ENCODE measurements at regions not wholly inside any gene's neighbourhood (a gene's known extent, or its start where the extent isn't known, plus 50 kb on each side); places are given as distances from the start of the nearest gene placed in this dataset.
"Not testable (repeated sequence)": the region's sequence is repeated elsewhere in the genome, so short reads cannot be mapped to it uniquely, and the experiment has no call there.

GRCh38 chr11:79506734-79507344 lies 66.0 kb upstream of the TENM4 start:
- TF ChIP-seq, protein P1, sequence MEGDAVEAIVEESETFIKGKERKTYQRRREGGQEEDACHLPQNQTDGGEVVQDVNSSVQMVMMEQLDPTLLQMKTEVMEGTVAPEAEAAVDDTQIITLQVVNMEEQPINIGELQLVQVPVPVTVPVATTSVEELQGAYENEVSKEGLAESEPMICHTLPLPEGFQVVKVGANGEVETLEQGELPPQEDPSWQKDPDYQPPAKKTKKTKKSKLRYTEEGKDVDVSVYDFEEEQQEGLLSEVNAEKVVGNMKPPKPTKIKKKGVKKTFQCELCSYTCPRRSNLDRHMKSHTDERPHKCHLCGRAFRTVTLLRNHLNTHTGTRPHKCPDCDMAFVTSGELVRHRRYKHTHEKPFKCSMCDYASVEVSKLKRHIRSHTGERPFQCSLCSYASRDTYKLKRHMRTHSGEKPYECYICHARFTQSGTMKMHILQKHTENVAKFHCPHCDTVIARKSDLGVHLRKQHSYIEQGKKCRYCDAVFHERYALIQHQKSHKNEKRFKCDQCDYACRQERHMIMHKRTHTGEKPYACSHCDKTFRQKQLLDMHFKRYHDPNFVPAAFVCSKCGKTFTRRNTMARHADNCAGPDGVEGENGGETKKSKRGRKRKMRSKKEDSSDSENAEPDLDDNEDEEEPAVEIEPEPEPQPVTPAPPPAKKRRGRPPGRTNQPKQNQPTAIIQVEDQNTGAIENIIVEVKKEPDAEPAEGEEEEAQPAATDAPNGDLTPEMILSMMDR (IDR thresholded peaks at IDR 0.05; ENCODE audit: low read depth, low read length, missing control alignments): no peak
- H3K36me3 ChIP-seq (replicated peaks): no peaks in the 10 kb centered on the region
- no peaks in the 10 kb centered on the region for H3K27me3 ChIP-seq (replicated peaks)
- no peak overlapping the region for H3K4me3 ChIP-seq (ENCODE audit: low read depth, low read length)
- H3K27ac ChIP-seq: no peak overlapping the region
- in situ Hi-C loops (cut with HindIII; ENCODE audit: low pct_ligation_motif_present, low sequenced_read_pairs): no loop called here
- no peak for DNase-seq

GRCh38 chr11:79506124-79506523 lies 65.3 kb upstream of the TENM4 start:
- in situ Hi-C loops (cut with HindIII; ENCODE audit: low pct_ligation_motif_present, low sequenced_read_pairs): no loop called here
- Histone ChIP-seq H3K27me3 (replicated peaks) (no peaks in the 10 kb centered on the region), H3K36me3 (replicated peaks) (no peaks in the 10 kb centered on the region), H3K27ac (no peak overlapping the region), H3K4me3 (ENCODE audit: low read depth, low read length) (no peak overlapping the region)
- no peak for DNase-seq
- TF ChIP-seq, protein P1 (IDR thresholded peaks at IDR 0.05; ENCODE audit: low read depth, low read length, missing control alignments): no peak

- no peak overlapping the region for H3K27ac ChIP-seq
- no peak overlapping the region for H3K4me3 ChIP-seq (ENCODE audit: low read depth, low read length)
- no peak for DNase-seq
- H3K36me3 ChIP-seq (replicated peaks): no peaks in the 10 kb centered on the region
- H3K27me3 ChIP-seq (replicated peaks): no peaks in the 10 kb centered on the region
- in situ Hi-C loops (cut with HindIII; ENCODE audit: low pct_ligation_motif_present, low sequenced_read_pairs): no loop called here
- TF ChIP-seq, protein P1 (IDR thresholded peaks at IDR 0.05; ENCODE audit: low read depth, low read length, missing control alignments): no peak
Observed at GRCh38 chr11:79503028-79503427, 62.2 kb upstream of the TENM4 start.

- in situ Hi-C loops (cut with HindIII; ENCODE audit: low pct_ligation_motif_present, low sequenced_read_pairs): no loop called here
- H3K27ac ChIP-seq: no peak overlapping the region
- no peaks in the 10 kb centered on the region for H3K36me3 ChIP-seq (replicated peaks)
- H3K27me3 ChIP-seq (replicated peaks): no peaks in the 10 kb centered on the region
- no peak for DNase-seq
- TF ChIP-seq, protein P1 (IDR thresholded peaks at IDR 0.05; ENCODE audit: low read depth, low read length, missing control alignments): no peak
- H3K4me3 ChIP-seq (ENCODE audit: low read depth, low read length): no peak overlapping the region
Observed at GRCh38 chr11:79501707-79502106, 60.9 kb upstream of the TENM4 start.

DNA sequence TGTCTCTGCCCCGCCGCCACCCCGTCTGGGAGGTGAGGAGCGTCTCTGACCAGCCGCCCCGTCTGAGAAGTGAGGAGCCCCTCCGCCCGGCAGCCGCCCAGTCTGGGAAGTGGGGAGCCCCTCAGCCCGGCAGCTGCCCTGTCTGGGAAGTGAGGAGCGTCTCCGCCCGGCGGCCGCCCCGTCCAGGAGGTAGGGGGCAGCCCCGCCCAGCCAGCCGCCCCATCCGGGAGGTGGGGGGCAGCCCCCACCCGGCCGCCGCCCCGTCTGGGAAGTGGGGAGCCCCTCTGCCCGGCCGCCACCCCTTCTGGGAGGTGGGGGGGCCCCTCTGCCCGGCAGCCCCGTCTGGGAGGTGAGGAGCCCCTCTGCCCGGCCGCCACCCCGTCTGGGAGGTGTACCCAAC lies 59.1 kb upstream of the TENM4 start:
- H3K27ac ChIP-seq; in situ Hi-C loops (cut with HindIII; ENCODE audit: low pct_ligation_motif_present, low sequenced_read_pairs); H3K4me3 ChIP-seq (ENCODE audit: low read depth, low read length); H3K36me3 ChIP-seq (replicated peaks); H3K27me3 ChIP-seq (replicated peaks); DNase-seq: not testable (repeated sequence)

DNA sequence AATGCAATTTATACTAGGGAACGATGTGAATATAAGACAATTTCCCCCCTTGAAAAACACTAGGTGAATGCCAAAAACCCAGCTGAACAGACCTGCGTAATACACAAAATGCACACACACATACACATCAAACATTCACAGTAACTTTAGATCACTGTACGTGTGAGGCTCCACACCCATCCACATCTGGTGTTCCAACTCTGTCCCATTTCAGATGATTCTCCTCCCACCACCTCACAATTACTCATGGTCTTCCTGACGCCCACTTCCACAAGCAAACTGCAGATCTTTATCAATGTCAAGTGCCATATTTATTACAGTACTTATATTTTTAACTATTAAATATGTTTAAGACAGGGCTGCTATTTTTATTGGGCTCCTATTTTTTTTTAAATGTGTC lies 57.8 kb upstream of the TENM4 start:
- no peak overlapping the region for H3K27ac ChIP-seq
- in situ Hi-C loops (cut with HindIII; ENCODE audit: low pct_ligation_motif_present, low sequenced_read_pairs): no loop called here
- no peaks in the 10 kb centered on the region for H3K36me3 ChIP-seq (replicated peaks)
- DNase-seq: no peak
- H3K4me3 ChIP-seq (ENCODE audit: low read depth, low read length): no peak overlapping the region
- TF ChIP-seq, protein P1 (IDR thresholded peaks at IDR 0.05; ENCODE audit: low read depth, low read length, missing control alignments): no peak
- no peaks in the 10 kb centered on the region for H3K27me3 ChIP-seq (replicated peaks)

Data from brain microvascular endothelial cell (primary cell).